HepG2 (cell line): ENCODE measurements at regions not wholly inside any gene's neighbourhood (a gene's known extent, or its start where the extent isn't known, plus 50 kb on each side); places are given as distances from the start of the nearest gene placed in this dataset.

Source experiments
- ARNT2 ChIP-seq: sonication (generic); formaldehyde crosslinking; IDR thresholded peaks from 2 replicates; pipeline ENCODE4 v1.8.0; 2022; ENCODE audit warnings: mild to moderate bottlenecking, low read depth, missing genetic modification reagents, moderate library complexity
- ATF5 ChIP-seq: sonication (generic); formaldehyde crosslinking; IDR thresholded peaks from 2 replicates; pipeline ENCODE4 v1.4.0; 2020; ENCODE audit warnings: mild to moderate bottlenecking, low read depth, missing genetic modification reagents
- HBP1 ChIP-seq: IDR thresholded peaks from 2 replicates; pipeline ENCODE4 v1.6.1; 2016; ENCODE audit warnings: low read depth, control low read depth
- KDM3A ChIP-seq: IDR thresholded peaks from 2 replicates; pipeline ENCODE4 v1.6.1; 2018; ENCODE audit warnings: low read depth, missing compliant biosample characterization
- KLF6 ChIP-seq: IDR thresholded peaks from 2 replicates; pipeline ENCODE4 v1.8.0; 2016; ENCODE audit warnings: missing biosample characterization, missing genetic modification reagents
- MED1 ChIP-seq: sonication (generic); formaldehyde crosslinking; IDR thresholded peaks from 2 replicates; pipeline ENCODE4 v1.4.0; 2020; ENCODE audit warnings: missing genetic modification reagents
- MEIS1 ChIP-seq: sonication (generic); formaldehyde crosslinking; IDR thresholded peaks from 2 replicates; pipeline ENCODE4 v1.9.0; 2021; ENCODE audit warnings: mild to moderate bottlenecking, missing genetic modification reagents, moderate library complexity, borderline replicate concordance
- MZF1 ChIP-seq: sonication (generic); formaldehyde crosslinking; IDR thresholded peaks from 2 replicates; pipeline ENCODE4 v1.8.1; 2023; ENCODE audit warnings: mild to moderate bottlenecking, missing genetic modification reagents, borderline replicate concordance
- NKX3-1 ChIP-seq: sonication (generic); formaldehyde crosslinking; IDR thresholded peaks from 2 replicates; pipeline ENCODE4 v1.5.0; 2020; ENCODE audit warnings: missing genetic modification reagents
- POGZ ChIP-seq: sonication (generic); formaldehyde crosslinking; IDR thresholded peaks from 2 replicates; pipeline ENCODE4 v1.4.0; 2020; ENCODE audit warnings: mild to moderate bottlenecking, missing genetic modification reagents
- RBFOX2 ChIP-seq: fragments of 200-400 bp; formaldehyde crosslinking; IDR thresholded peaks from 2 replicates; pipeline ENCODE4 v1.6.1; 2017; ENCODE audit warnings: low read depth, mild to moderate bottlenecking, low read length
- REST ChIP-seq, 2 experiments: IDR thresholded peaks; 2 replicates each; pipeline ENCODE4 v1.6.1; 2011 to 2012; ENCODE audit warnings: low read length in 2 of 2, borderline replicate concordance in 1 of 2, low read depth in 1 of 2, mild to moderate bottlenecking in 1 of 2, moderate library complexity in 1 of 2
- RXRA ChIP-seq: sonication (generic); formaldehyde crosslinking; IDR thresholded peaks from 2 replicates; pipeline ENCODE4 v1.5.1; 2020; ENCODE audit warnings: missing genetic modification reagents
- STAG1 ChIP-seq: sonication (generic); formaldehyde crosslinking; IDR thresholded peaks from 2 replicates; pipeline ENCODE4 v1.4.0; 2020; ENCODE audit warnings: missing genetic modification reagents
- TRIM22 ChIP-seq: fragments of 450-650 bp; IDR thresholded peaks from 2 replicates; pipeline ENCODE4 v1.6.1; 2017
- ZFP62 ChIP-seq: sonication (generic); formaldehyde crosslinking; IDR thresholded peaks from 2 replicates; pipeline ENCODE4 v1.4.0; 2020; ENCODE audit warnings: missing genetic modification reagents
- ZNF12 ChIP-seq: sonication (generic); formaldehyde crosslinking; IDR thresholded peaks from 2 replicates; pipeline ENCODE4 v1.5.0; 2020; ENCODE audit warnings: missing genetic modification reagents
- ZNF143 ChIP-seq: sonication (generic); formaldehyde crosslinking; IDR thresholded peaks from 2 replicates; pipeline ENCODE4 v1.4.0; 2020; ENCODE audit warnings: missing genetic modification reagents
- ZNF20 ChIP-seq: sonication (generic); formaldehyde crosslinking; IDR thresholded peaks from 2 replicates; pipeline ENCODE4 v1.4.0; 2020; ENCODE audit warnings: mild to moderate bottlenecking, moderate library complexity, missing genetic modification reagents
- ZNF274 ChIP-seq: sonication (generic); formaldehyde crosslinking; IDR thresholded peaks from 2 replicates; pipeline ENCODE4 v1.5.1; 2020; ENCODE audit warnings: mild to moderate bottlenecking, missing genetic modification reagents
- ZNF33A ChIP-seq: sonication (generic); formaldehyde crosslinking; IDR thresholded peaks from 2 replicates; pipeline ENCODE4 v1.5.1; 2020; ENCODE audit warnings: missing genetic modification reagents, mild to moderate bottlenecking, moderate library complexity, borderline replicate concordance
- ZNF446 ChIP-seq: sonication (generic); formaldehyde crosslinking; IDR thresholded peaks from 2 replicates; pipeline ENCODE4 v1.5.0; 2020; ENCODE audit warnings: mild to moderate bottlenecking, missing genetic modification reagents
- ZNF468 ChIP-seq: sonication (generic); formaldehyde crosslinking; IDR thresholded peaks from 2 replicates; pipeline ENCODE4 v1.8.0; 2022; ENCODE audit warnings: mild to moderate bottlenecking, moderate library complexity, missing genetic modification reagents
- ZNF816 ChIP-seq: sonication (generic); formaldehyde crosslinking; IDR thresholded peaks from 2 replicates; pipeline ENCODE4 v1.8.0; 2022; ENCODE audit warnings: missing genetic modification reagents, mild to moderate bottlenecking, borderline replicate concordance
- ZSCAN12 ChIP-seq: sonication (generic); formaldehyde crosslinking; IDR thresholded peaks from 2 replicates; pipeline ENCODE4 v1.9.0; 2021; ENCODE audit warnings: mild to moderate bottlenecking, missing genetic modification reagents

GRCh38 chr14:50001151-50001998 lies 108.5 kb downstream of the ARF6 start (continued):
- TF ChIP-seq ZNF20 (CRISPR knock-in tag) = no peak
- TF ChIP-seq MED1 (CRISPR knock-in tag) = peak; percentile 58
- TF ChIP-seq ZNF468 (CRISPR knock-in tag) = no peak
- no peak for TF ChIP-seq ZNF143
- no peak for TF ChIP-seq ZNF816
- no peak for TF ChIP-seq ZNF33A (CRISPR knock-in tag)
- no peak for TF ChIP-seq MZF1
- no peak for TF ChIP-seq REST (IDR thresholded peaks at IDR 0.05; ENCODE audit: borderline replicate concordance in 1 of 2, low read depth in 1 of 2, low read length in 2 of 2)
- TF ChIP-seq ZNF274 = no peak
- no peak; the same call in 1 of the 2 replicates for TF ChIP-seq ZNF12
- no peak for TF ChIP-seq TRIM22
- TF ChIP-seq ATF5 (CRISPR knock-in tag) = no peak
- no peak for TF ChIP-seq KDM3A (CRISPR knock-in tag)
- TF ChIP-seq ZFP62 (CRISPR knock-in tag) = no peak
- peak; percentile 44 for TF ChIP-seq STAG1 (CRISPR knock-in tag)
- TF ChIP-seq HBP1 (CRISPR knock-in tag) = no peak; the same call in 1 of the 2 replicates
- peak; percentile 68 for TF ChIP-seq POGZ
- peak; percentile 39; the same call in 1 of the 2 replicates for TF ChIP-seq RXRA (CRISPR knock-in tag)
- TF ChIP-seq NKX3-1 (CRISPR knock-in tag) = no peak
- peak; percentile 55; the same call in 1 of the 2 replicates for TF ChIP-seq RBFOX2
- TF ChIP-seq ARNT2 = no peak
- no peak for TF ChIP-seq KLF6 (CRISPR knock-in tag)
- TF ChIP-seq ZNF446 (CRISPR knock-in tag) = no peak
- no peak for TF ChIP-seq ZSCAN12 (CRISPR knock-in tag)
- TF ChIP-seq MEIS1 (CRISPR knock-in tag) = peak; percentile 63; the same call in 1 of the 2 replicates
